Neural progenitor cell (in vitro differentiated cells): ENCODE measurements at regions not wholly inside any gene's neighbourhood (a gene's known extent, or its start where the extent isn't known, plus 50 kb on each side); places are given as distances from the start of the nearest gene placed in this dataset.
A peak's percentile ranks its signal among the peaks of the same experiment; 100 is the strongest.

Experiments used
- DNase-seq: peaks from one replicate; pipeline ENCODE4 v3.0.0-alpha.2; 2016; ENCODE audit warnings: low spot score
- H2AFZ ChIP-seq: fragments of 200-600 bp; sonication (generic); replicated peaks from 2 replicates; pipeline ENCODE4 v1.6.1; 2016; ENCODE audit warnings: antibody characterized with exemption
- H3F3A ChIP-seq: fragments of 200-600 bp; sonication (generic); 2 replicates; pipeline ENCODE4 v1.6.1; 2016; ENCODE audit warnings: antibody characterized with exemption, low read depth
- H3K27ac ChIP-seq: fragments of 200-600 bp; sonication (generic); 2 replicates; pipeline ENCODE4 v1.5.1; 2016; ENCODE audit warnings: mild to moderate bottlenecking
- H3K27me3 ChIP-seq: fragments of 200-600 bp; sonication (generic); 2 replicates; pipeline ENCODE4 v1.6.1; 2016; ENCODE audit warnings: mild to moderate bottlenecking, moderate library complexity
- H3K36me3 ChIP-seq: fragments of 200-600 bp; sonication (generic); 2 replicates; pipeline ENCODE4 v1.5.1; 2016
- H3K4me1 ChIP-seq: fragments of 200-600 bp; sonication (generic); 2 replicates; pipeline ENCODE4 v1.6.1; 2016; ENCODE audit warnings: mixed run types
- H3K4me2 ChIP-seq: fragments of 200-600 bp; sonication (generic); 2 replicates; pipeline ENCODE4 v1.6.1; 2016
- H3K4me3 ChIP-seq: fragments of 200-600 bp; sonication (generic); 2 replicates; pipeline ENCODE4 v1.5.1; 2016
- H3K79me2 ChIP-seq: fragments of 200-600 bp; sonication (generic); 2 replicates; pipeline ENCODE4 v1.6.1; 2016; ENCODE audit warnings: low read depth
- H3K9ac ChIP-seq: fragments of 200-600 bp; sonication (generic); 2 replicates; pipeline ENCODE4 v1.6.1; 2016
- H3K9me3 ChIP-seq: fragments of 200-600 bp; sonication (generic); 2 replicates; pipeline ENCODE4 v1.5.1; 2016; ENCODE audit warnings: low read depth
- H4K20me1 ChIP-seq: fragments of 200-600 bp; sonication (generic); 2 replicates; pipeline ENCODE4 v1.6.1; 2016; ENCODE audit warnings: low read depth
- H3K27ac Mint-ChIP-seq: 3 replicates; pipeline ENCODE4 v1.8.0; 2021; ENCODE audit warnings: mixed read lengths
- H3K27me3 Mint-ChIP-seq: 2 replicates; pipeline ENCODE4 v1.8.0; 2022; ENCODE audit warnings: low read depth, mild to moderate bottlenecking, inconsistent platforms, moderate library complexity, mixed read lengths; ENCODE audit not compliant: insufficient read depth
- H3K36me3 Mint-ChIP-seq: 3 replicates; pipeline ENCODE4 v1.8.0; 2021; ENCODE audit warnings: mixed read lengths
- H3K4me1 Mint-ChIP-seq: 3 replicates; pipeline ENCODE4 v1.8.0; 2021; ENCODE audit warnings: mixed read lengths
- H3K4me3 Mint-ChIP-seq: 3 replicates; pipeline ENCODE4 v1.8.0; 2021; ENCODE audit warnings: mild to moderate bottlenecking, moderate library complexity, mixed read lengths
- H3K9me3 Mint-ChIP-seq: 3 replicates; pipeline ENCODE4 v1.8.0; 2020; ENCODE audit warnings: mixed read lengths
- CTCF ChIP-seq: fragments of 200-600 bp; sonication (generic); IDR thresholded peaks from 2 replicates; pipeline ENCODE4 v1.5.1; 2017; ENCODE audit warnings: antibody characterized with exemption, mild to moderate bottlenecking
- EZH2 ChIP-seq: fragments of 200-600 bp; sonication (generic); IDR thresholded peaks from 2 replicates; pipeline ENCODE4 v1.6.1; 2017; ENCODE audit warnings: antibody characterized with exemption, mild to moderate bottlenecking, moderate library complexity
- EZH2phosphoT487 ChIP-seq: fragments of 200-600 bp; sonication (generic); IDR thresholded peaks from 2 replicates; pipeline ENCODE4 v1.6.1; 2017; ENCODE audit warnings: antibody characterized with exemption

GRCh38 chr2:160898581-160899307 is 261.5 kb upstream of the TANK start:
- no peak for DNase-seq
- H4K20me1 ChIP-seq, result no peaks in the 10 kb centered on the region
- H3K4me3 Mint-ChIP-seq, result no peak overlapping the region
- no peaks in the 10 kb centered on the region for H3K9me3 ChIP-seq
- H3K27me3 Mint-ChIP-seq, result no peaks in the 10 kb centered on the region
- H3F3A ChIP-seq, result peaks cover 4% of the 10 kb centered on the region
- H3K27ac Mint-ChIP-seq, result no peak overlapping the region
- peaks cover 6% of the 10 kb centered on the region for H3K9me3 Mint-ChIP-seq
- no peaks in the 10 kb centered on the region for H3K79me2 ChIP-seq
- H3K9ac ChIP-seq, result no peak overlapping the region
- peak overlapping the region; percentile 43 for H3K4me2 ChIP-seq
- H2AFZ ChIP-seq, result peak overlapping the region; percentile 94
- no peaks in the 10 kb centered on the region for H3K27me3 ChIP-seq
- H3K36me3 ChIP-seq, result no peaks in the 10 kb centered on the region
- H3K27ac ChIP-seq, result no peak overlapping the region
- peaks cover 12% of the 10 kb centered on the region for H3K4me1 ChIP-seq
- TF ChIP-seq CTCF (no peak), EZH2 (no peak), EZH2phosphoT487 (no peak)
- no peak overlapping the region for H3K4me3 ChIP-seq
- peaks cover 8% of the 10 kb centered on the region for H3K4me1 Mint-ChIP-seq
- H3K36me3 Mint-ChIP-seq, result no peaks in the 10 kb centered on the region

GRCh38 chr2:160901613-160902012 is 258.6 kb upstream of the TANK start:
- Histone ChIP-seq H3K27ac (no peak overlapping the region), H3K36me3 (no peaks in the 10 kb centered on the region), H2AFZ (no peak overlapping the region), H3K4me3 (no peak overlapping the region), H3F3A (peaks cover 4% of the 10 kb centered on the region), H3K4me2 (no peak overlapping the region), H3K27me3 (no peaks in the 10 kb centered on the region), H3K79me2 (no peaks in the 10 kb centered on the region), H4K20me1 (no peaks in the 10 kb centered on the region), H3K9me3 (no peaks in the 10 kb centered on the region), H3K9ac (no peak overlapping the region), H3K4me1 (peaks cover 21% of the 10 kb centered on the region)
- peaks cover 2% of the 10 kb centered on the region for H3K9me3 Mint-ChIP-seq
- H3K4me1 Mint-ChIP-seq, result peaks cover 14% of the 10 kb centered on the region
- TF ChIP-seq EZH2, result no peak
- no peak for TF ChIP-seq EZH2phosphoT487
- no peak for TF ChIP-seq CTCF
- no peak overlapping the region for H3K4me3 Mint-ChIP-seq
- no peaks in the 10 kb centered on the region for H3K27me3 Mint-ChIP-seq
- H3K36me3 Mint-ChIP-seq, result no peaks in the 10 kb centered on the region
- H3K27ac Mint-ChIP-seq, result no peak overlapping the region
- no peak for DNase-seq

- Mint-ChIP-seq H3K9me3 (no peaks in the 10 kb centered on the region), H3K4me3 (no peak overlapping the region), H3K4me1 (peaks cover 29% of the 10 kb centered on the region), H3K27me3 (no peaks in the 10 kb centered on the region), H3K27ac (no peak overlapping the region), H3K36me3 (no peaks in the 10 kb centered on the region)
- H3K27me3 ChIP-seq, result no peaks in the 10 kb centered on the region
- peaks cover 11% of the 10 kb centered on the region for H3K4me1 ChIP-seq
- H3K27ac ChIP-seq, result no peak overlapping the region
- no peaks in the 10 kb centered on the region for H3K36me3 ChIP-seq
- no peak overlapping the region for H3K4me2 ChIP-seq
- H3K79me2 ChIP-seq, result no peaks in the 10 kb centered on the region
- H3K9me3 ChIP-seq, result no peaks in the 10 kb centered on the region
- no peak overlapping the region for H3K9ac ChIP-seq
- H2AFZ ChIP-seq, result no peak overlapping the region
- no peak overlapping the region for H3K4me3 ChIP-seq
- DNase-seq, result no peak
- no peaks in the 10 kb centered on the region for H3F3A ChIP-seq
- H4K20me1 ChIP-seq, result no peaks in the 10 kb centered on the region
- TF ChIP-seq EZH2 (no peak), CTCF (no peak), EZH2phosphoT487 (no peak)
Observed at GRCh38 chr2:160905862-160906261, 254.4 kb upstream of the TANK start.
